Spinal cord (tissue), 9 donors: ENCODE measurements at regions not wholly inside any gene's neighbourhood (a gene's known extent, or its start where the extent isn't known, plus 50 kb on each side); places are given as distances from the start of the nearest gene placed in this dataset.

Experiments used
- DNase-seq, 6 donors: peaks; one replicate each; pipeline versions ENCODE4 v3.0.0 to v3.0.0-alpha.2; 2013 to 2015; ENCODE audit warnings: low spot score in 6 of 6, low read depth in 4 of 6
- H3K27ac ChIP-seq: one replicate; pipeline ENCODE4 v1.5.1; 2013; ENCODE audit warnings: low read depth, low read length, control low read depth
- H3K27me3 ChIP-seq: one replicate; pipeline ENCODE4 v1.6.1; 2013; ENCODE audit warnings: low read length; ENCODE audit not compliant: control insufficient read depth, insufficient read depth
- H3K36me3 ChIP-seq: one replicate; pipeline ENCODE4 v1.6.1; 2013; ENCODE audit warnings: low read length; ENCODE audit not compliant: control insufficient read depth, insufficient read depth
- H3K4me1 ChIP-seq: one replicate; pipeline ENCODE4 v1.6.1; 2013; ENCODE audit warnings: low read length; ENCODE audit not compliant: control insufficient read depth, insufficient read depth
- H3K4me3 ChIP-seq: one replicate; pipeline ENCODE4 v1.5.1; 2013; ENCODE audit warnings: low read depth, low read length, control low read depth
- H3K9me3 ChIP-seq: one replicate; pipeline ENCODE4 v1.6.1; 2013; ENCODE audit warnings: low read length; ENCODE audit not compliant: control insufficient read depth, insufficient read depth
- WGBS: methylation state at CpG from one replicate; pipeline ENCODE4 v1.1.5; 2013; ENCODE audit warnings: missing lambda C conversion rate; ENCODE audit not compliant: insufficient coverage; 5-methylcytosine and 5-hydroxymethylcytosine counted together
- donor health status: healthy.

GRCh38 chrX:475926-476723 is 89.4 kb upstream of the PPP2R3B start:
- H3K27me3 ChIP-seq = no peaks in the 10 kb centered on the region
- H3K36me3 ChIP-seq = no peaks in the 10 kb centered on the region
- 71% methylated on average over 29 of the region's 36 CpGs for WGBS
- H3K4me3 ChIP-seq = no peak overlapping the region
- H3K4me1 ChIP-seq = no peaks in the 10 kb centered on the region
- H3K27ac ChIP-seq = no peak overlapping the region
- H3K9me3 ChIP-seq = no peaks in the 10 kb centered on the region
- DNase-seq = no peak

GRCh38 chrX:476724-477075 is 90.0 kb upstream of the PPP2R3B start:
- Histone ChIP-seq H3K27ac (no peak overlapping the region), H3K27me3 (peaks cover 2% of the 10 kb centered on the region), H3K4me1 (no peaks in the 10 kb centered on the region), H3K4me3 (no peak overlapping the region), H3K36me3 (no peaks in the 10 kb centered on the region), H3K9me3 (no peaks in the 10 kb centered on the region)
- DNase-seq = no peak
- WGBS = 90% methylated on average over 12 of the region's 21 CpGs

DNA sequence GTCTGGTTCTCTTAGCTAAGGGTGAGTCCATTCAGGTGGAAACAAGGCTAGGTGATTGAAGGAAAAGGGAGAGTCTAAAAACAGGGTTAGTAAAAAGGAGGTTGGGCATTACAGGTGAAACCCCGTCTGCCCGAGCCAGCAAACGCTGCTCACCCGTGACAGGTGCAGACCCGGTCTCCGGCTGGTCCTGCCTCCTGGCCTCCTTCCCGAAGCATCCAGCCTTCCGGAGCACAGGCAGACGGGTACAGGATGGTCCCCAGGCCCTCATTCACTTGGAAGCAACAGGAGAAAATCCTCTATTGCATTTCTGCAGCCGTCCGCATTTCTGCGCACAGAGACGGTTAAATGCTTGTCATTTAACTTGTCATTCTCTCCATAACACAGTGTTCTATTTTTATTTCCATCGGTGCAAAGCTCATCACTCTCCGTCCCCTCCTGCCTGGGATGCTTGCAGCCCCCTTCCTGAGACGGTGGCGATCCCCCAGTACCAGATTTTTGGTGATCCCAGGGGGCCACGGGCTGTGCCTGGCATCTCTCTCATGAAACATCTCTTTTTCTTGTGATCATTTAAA is 90.8 kb upstream of the PPP2R3B start:
- Histone ChIP-seq H3K4me3 (no peak overlapping the region), H3K36me3 (no peaks in the 10 kb centered on the region), H3K27ac (no peak overlapping the region), H3K9me3 (no peaks in the 10 kb centered on the region), H3K4me1 (no peaks in the 10 kb centered on the region), H3K27me3 (peaks cover 7% of the 10 kb centered on the region)
- 80% methylated on average over 17 of the region's 18 CpGs for WGBS
- DNase-seq = no peak

GRCh38 chrX:479273-479981 is 92.7 kb upstream of the PPP2R3B start:
- H3K27ac ChIP-seq = no peak overlapping the region

DNA sequence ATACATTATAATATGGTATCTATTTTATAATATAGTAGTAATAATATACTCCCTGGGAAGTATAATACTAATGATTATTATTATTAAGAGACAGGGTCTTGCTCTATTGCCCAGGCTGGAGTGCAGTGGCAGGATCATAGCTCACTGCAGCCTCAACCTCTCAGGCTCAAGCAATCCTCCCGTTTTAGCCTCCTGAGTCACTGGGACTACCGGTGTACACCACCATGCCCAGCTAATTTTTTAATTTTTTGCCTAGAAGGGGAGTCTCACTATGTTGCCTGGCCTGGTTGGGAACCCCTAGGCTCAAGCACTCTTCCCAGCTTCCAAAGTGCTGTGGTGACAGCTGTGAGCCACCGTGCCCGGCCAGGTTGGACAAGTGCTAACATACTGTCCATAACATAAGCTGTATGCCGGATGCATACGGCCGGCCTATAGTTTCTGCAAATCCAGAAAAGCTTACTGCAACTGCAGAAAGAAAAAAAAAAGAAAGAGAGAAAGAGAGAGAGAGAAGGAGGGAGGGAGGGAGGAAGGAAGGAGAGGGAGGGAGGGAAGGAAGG is 94.2 kb upstream of the PPP2R3B start:
- peaks cover 13% of the 10 kb centered on the region for H3K27me3 ChIP-seq
- 100% methylated on average over 6 of the region's 7 CpGs for WGBS
- DNase-seq = no peak
- no peaks in the 10 kb centered on the region for H3K36me3 ChIP-seq
- H3K4me1 ChIP-seq = no peaks in the 10 kb centered on the region
- no peak overlapping the region for H3K4me3 ChIP-seq
- H3K27ac ChIP-seq = no peak overlapping the region
- no peaks in the 10 kb centered on the region for H3K9me3 ChIP-seq

More at GRCh38 chrX:479273-479981, 92.7 kb upstream of the PPP2R3B start:
- Histone ChIP-seq H3K4me1 (no peaks in the 10 kb centered on the region), H3K9me3 (no peaks in the 10 kb centered on the region), H3K4me3 (no peak overlapping the region), H3K27me3 (peaks cover 13% of the 10 kb centered on the region), H3K36me3 (no peaks in the 10 kb centered on the region)
- WGBS = 96% methylated on average over 12 of the region's 20 CpGs
- DNase-seq = no peak

DNA sequence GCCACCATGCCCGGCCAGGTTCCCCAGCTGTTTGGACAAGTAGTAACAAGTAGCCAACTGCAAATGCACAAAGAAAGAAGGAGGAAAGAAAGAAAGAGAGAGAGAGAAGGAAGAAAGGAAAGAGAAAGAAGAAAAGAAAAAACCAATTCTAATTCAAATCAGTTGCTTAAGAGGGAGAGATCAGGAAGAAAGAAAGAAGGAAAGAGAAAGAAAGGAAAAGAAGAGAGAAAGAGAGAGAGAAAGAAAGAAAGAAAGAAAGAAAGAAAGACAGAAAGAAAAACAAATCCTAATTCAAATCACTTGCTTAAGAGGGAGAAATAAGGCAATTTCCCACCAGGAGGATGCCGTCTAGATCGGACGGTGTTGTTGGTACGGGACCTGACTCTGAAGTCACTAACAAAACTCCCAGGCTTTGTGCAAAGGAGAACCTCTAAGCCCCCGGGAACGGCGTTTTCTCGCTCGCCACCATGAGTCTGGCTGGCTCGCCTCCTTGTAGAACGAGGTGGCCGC is 95.5 kb upstream of the PPP2R3B start:
- 28% methylated on average over 9 of the region's 13 CpGs for WGBS
- no peak overlapping the region for H3K4me3 ChIP-seq

DNA sequence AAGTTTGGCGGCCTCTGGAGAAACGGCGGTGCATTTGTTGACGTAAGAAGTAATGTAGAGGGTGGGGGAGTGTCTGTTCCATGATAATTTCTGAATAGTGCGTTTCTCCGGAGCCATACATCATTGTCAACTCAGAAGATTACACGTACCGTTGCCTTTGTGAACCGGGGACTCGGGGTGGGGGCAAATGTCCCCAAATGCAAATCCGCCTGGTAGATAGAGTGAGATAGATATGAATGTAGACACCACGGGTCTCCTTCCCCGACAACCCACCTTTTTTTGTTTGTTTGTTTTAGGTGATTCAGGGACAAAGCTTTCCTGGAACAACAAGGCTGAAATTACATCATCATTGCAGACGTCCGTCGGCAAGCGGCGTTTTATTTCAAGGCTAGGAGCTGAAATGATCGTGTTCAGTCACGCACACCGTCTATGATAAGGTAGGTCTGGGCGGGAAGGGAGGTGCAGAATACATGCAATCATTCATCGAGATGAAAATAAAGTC is 96.0 kb upstream of the PPP2R3B start:
- DNase-seq = no peak
- 48% methylated on average over 15 of the region's 23 CpGs for WGBS
- Histone ChIP-seq H3K27ac (no peak overlapping the region), H3K9me3 (peaks cover 4% of the 10 kb centered on the region), H3K4me1 (no peaks in the 10 kb centered on the region), H3K36me3 (no peaks in the 10 kb centered on the region), H3K4me3 (no peak overlapping the region), H3K27me3 (peaks cover 13% of the 10 kb centered on the region)

More for the DNA sequence above, 95.5 kb upstream of the PPP2R3B start:
- H3K4me1 ChIP-seq = no peaks in the 10 kb centered on the region
- no peak for DNase-seq
- peaks cover 13% of the 10 kb centered on the region for H3K27me3 ChIP-seq
- H3K27ac ChIP-seq = no peak overlapping the region
- no peaks in the 10 kb centered on the region for H3K36me3 ChIP-seq
- peaks cover 4% of the 10 kb centered on the region for H3K9me3 ChIP-seq

DNA sequence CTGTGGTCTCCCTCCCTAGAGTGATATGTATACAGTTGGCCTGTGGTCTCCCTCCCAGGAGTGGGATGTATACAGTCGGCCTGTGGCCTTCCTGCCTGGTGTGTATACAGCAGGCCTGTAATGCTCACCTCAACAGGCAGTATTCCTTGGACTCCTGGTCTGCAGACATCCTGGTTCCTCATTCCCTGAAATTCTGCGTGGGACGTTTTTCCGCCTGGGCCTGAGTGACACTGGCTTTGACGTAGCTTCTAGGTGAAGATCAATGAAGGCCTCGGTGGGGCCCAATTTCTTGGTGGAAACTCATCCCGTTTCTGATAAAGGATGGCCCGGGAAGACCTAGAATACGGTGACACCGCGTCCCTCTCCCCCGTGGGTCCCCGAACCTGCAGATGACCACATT is 98.7 kb upstream of the PPP2R3B start:
- Histone ChIP-seq H3K27ac (no peak overlapping the region), H3K27me3 (peaks cover 13% of the 10 kb centered on the region), H3K4me3 (no peak overlapping the region), H3K36me3 (no peaks in the 10 kb centered on the region), H3K4me1 (no peaks in the 10 kb centered on the region), H3K9me3 (peaks cover 4% of the 10 kb centered on the region)
- DNase-seq = no peak
- WGBS = 88% methylated on average over 13 of the region's 13 CpGs

DNA sequence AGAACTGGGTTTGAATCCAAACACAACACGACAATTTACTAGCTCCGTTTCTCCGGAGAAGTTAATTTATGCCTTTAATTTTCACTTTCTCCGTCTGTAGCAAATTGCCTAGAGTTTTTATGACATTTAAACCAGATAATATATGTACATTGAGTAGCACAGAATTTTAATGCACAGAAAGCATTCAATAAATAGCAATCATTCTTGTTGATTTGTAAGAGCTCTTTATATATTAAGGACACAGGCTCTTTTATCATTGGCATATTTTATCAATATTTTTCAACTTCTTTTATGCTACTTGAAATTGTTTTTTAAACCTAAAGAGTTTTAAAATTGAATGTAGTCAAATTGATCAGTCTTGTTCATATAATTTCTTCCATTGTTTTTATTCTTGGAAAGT is 99.6 kb upstream of the PPP2R3B start:
- H3K9me3 ChIP-seq = peaks cover 4% of the 10 kb centered on the region
- no peak overlapping the region for H3K4me3 ChIP-seq
- no peak overlapping the region for H3K27ac ChIP-seq
- DNase-seq = no peak
- H3K36me3 ChIP-seq = no peaks in the 10 kb centered on the region
- no peaks in the 10 kb centered on the region for H3K4me1 ChIP-seq
- H3K27me3 ChIP-seq = peaks cover 13% of the 10 kb centered on the region
- WGBS = no CpG with 5 or more reads among the region's 4 CpGs
